CD1c-positive myeloid dendritic cell (primary cell): ENCODE measurements at regions not wholly inside any gene's neighbourhood (a gene's known extent, or its start where the extent isn't known, plus 50 kb on each side); places are given as distances from the start of the nearest gene placed in this dataset.

Source experiments
- DNase-seq: peaks from one replicate; pipeline ENCODE4 v3.0.0-alpha.2; 2016; ENCODE audit errors: extremely low spot score

- no peak for DNase-seq
Observed at GRCh38 chr14:97395068-97395467, 597.9 kb downstream of the VRK1 start.

GRCh38 chr14:97401714-97402113 is 604.5 kb downstream of the VRK1 start:
- DNase-seq, result no peak

- no peak for DNase-seq
Observed at GRCh38 chr14:97402279-97402678, 605.1 kb downstream of the VRK1 start.

GRCh38 chr14:97407701-97408407 is 610.7 kb downstream of the VRK1 start:
- DNase-seq, result no peak

- no peak for DNase-seq
Observed at GRCh38 chr14:97408503-97408902, 611.3 kb downstream of the VRK1 start.

GRCh38 chr14:97408937-97409815 is 612.0 kb downstream of the VRK1 start:
- peak; percentile 4 for DNase-seq

GRCh38 chr14:97410667-97411620 is 613.8 kb downstream of the VRK1 start:
- no peak for DNase-seq

GRCh38 chr14:97411938-97412612 is 614.9 kb downstream of the VRK1 start:
- no peak for DNase-seq

- DNase-seq, result no peak
Observed at GRCh38 chr14:97413022-97413539, 615.9 kb downstream of the VRK1 start.

- no peak for DNase-seq
Observed at GRCh38 chr14:97413966-97414717, 617.0 kb downstream of the VRK1 start.

- no peak for DNase-seq
Observed at GRCh38 chr14:97414718-97415098, 617.5 kb downstream of the VRK1 start.

- no peak for DNase-seq
Observed at GRCh38 chr14:97415907-97416306, 618.7 kb downstream of the VRK1 start.

GRCh38 chr14:97416550-97416949 is 619.4 kb downstream of the VRK1 start:
- DNase-seq, result no peak

GRCh38 chr14:97417331-97417730 is 620.1 kb downstream of the VRK1 start:
- no peak for DNase-seq

- no peak for DNase-seq
Observed at GRCh38 chr14:97420211-97420610, 623.0 kb downstream of the VRK1 start.

GRCh38 chr14:97426776-97427175 is 629.6 kb downstream of the VRK1 start:
- DNase-seq, result no peak

GRCh38 chr14:97428808-97429440 is 631.7 kb downstream of the VRK1 start:
- no peak for DNase-seq

- no peak for DNase-seq
Observed at GRCh38 chr14:97432586-97432985, 635.4 kb downstream of the VRK1 start.

GRCh38 chr14:97441740-97442362 is 644.7 kb downstream of the VRK1 start:
- no peak for DNase-seq
